D341Med (cell line): ENCODE measurements at regions not wholly inside any gene's neighbourhood (a gene's known extent, or its start where the extent isn't known, plus 50 kb on each side); places are given as distances from the start of the nearest gene placed in this dataset.

Experiments used
- DNase-seq: peaks from one replicate; pipeline ENCODE4 v3.0.0; 2012; ENCODE audit warnings: low spot score

GRCh38 chr1:201772178-201772577 lies 56.8 kb upstream of the IPO9 start:
- DNase-seq: no peak

GRCh38 chr1:201773764-201774163 lies 55.2 kb upstream of the IPO9 start:
- no peak for DNase-seq

- no peak for DNase-seq
These were observed 54.6 kb upstream of the IPO9 start for GRCh38 chr1:201774224-201774982.

GRCh38 chr1:201774983-201775344 lies 54.0 kb upstream of the IPO9 start:
- no peak for DNase-seq

- no peak for DNase-seq
These were observed 53.6 kb upstream of the IPO9 start for GRCh38 chr1:201775380-201775779.

GRCh38 chr1:201778279-201779065 lies 50.5 kb upstream of the IPO9 start:
- no peak for DNase-seq
